ENCODE measurements at regions not wholly inside any gene's neighbourhood (a gene's known extent, or its start where the extent isn't known, plus 50 kb on each side); places are given as distances from the start of the nearest gene placed in this dataset.

DNA sequence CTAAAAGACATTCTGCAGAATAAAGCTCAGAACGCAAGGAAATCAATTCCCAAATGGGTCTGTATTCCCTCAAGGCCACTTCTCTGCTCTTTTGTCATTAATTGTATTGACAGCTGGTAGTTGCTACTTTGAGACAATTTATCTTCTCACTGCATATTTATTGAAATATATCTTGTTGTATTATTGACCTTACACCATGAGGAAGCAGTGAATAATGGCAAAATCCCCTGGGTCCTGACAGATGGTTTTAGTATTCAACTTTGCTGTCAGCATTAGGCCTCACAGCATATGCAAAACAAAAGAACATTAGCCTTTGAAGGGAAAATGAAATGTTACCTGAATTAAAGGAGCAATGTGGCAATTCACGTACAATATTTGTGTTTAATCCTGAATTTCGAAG, 406.1 kb upstream of the TRAM1L1 start:
- Histone ChIP-seq H3K4me3 (ENCODE audit: low read length) (no peak overlapping the region), H3K4me2 (ENCODE audit: low read length) (no peak overlapping the region), H3K36me3 (ENCODE audit: insufficient read depth, low read length) (no peaks in the 10 kb centered on the region), H3K9me3 (replicated peaks; ENCODE audit: low read length) (no peaks in the 10 kb centered on the region), H3K27me3 (ENCODE audit: control insufficient read depth, insufficient read depth, low read length) (no peaks in the 10 kb centered on the region), H3K4me1 (ENCODE audit: control insufficient read depth, insufficient read depth, low read length) (no peaks in the 10 kb centered on the region), H3K9ac (ENCODE audit: low read depth, low read length) (no peak overlapping the region)

DNA sequence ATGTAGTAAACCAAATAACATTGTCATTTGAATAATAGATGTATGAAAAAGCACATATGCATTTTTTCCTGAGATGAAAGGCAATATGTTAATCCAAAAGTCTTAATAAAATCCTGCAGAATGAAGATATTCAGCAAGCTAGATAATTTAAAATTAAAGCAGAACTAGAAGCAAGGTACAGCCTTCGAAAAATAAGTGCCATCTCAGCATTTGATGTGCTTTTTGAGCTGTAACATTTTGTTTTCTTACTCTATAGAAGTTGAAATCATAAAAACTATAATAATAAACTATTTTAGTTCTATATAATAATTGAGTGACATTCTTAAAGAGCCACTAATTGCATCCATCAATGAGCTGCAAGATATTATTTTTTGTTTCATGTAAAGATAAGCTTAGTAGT, 410.4 kb upstream of the TRAM1L1 start:
- Histone ChIP-seq H3K36me3 (ENCODE audit: insufficient read depth, low read length) (no peaks in the 10 kb centered on the region), H3K9ac (ENCODE audit: low read depth, low read length) (no peak overlapping the region), H3K4me2 (ENCODE audit: low read length) (no peak overlapping the region), H3K4me1 (ENCODE audit: control insufficient read depth, insufficient read depth, low read length) (no peaks in the 10 kb centered on the region), H3K4me3 (ENCODE audit: low read length) (no peak overlapping the region), H3K27me3 (ENCODE audit: control insufficient read depth, insufficient read depth, low read length) (no peaks in the 10 kb centered on the region), H3K9me3 (replicated peaks; ENCODE audit: low read length) (no peaks in the 10 kb centered on the region)

DNA sequence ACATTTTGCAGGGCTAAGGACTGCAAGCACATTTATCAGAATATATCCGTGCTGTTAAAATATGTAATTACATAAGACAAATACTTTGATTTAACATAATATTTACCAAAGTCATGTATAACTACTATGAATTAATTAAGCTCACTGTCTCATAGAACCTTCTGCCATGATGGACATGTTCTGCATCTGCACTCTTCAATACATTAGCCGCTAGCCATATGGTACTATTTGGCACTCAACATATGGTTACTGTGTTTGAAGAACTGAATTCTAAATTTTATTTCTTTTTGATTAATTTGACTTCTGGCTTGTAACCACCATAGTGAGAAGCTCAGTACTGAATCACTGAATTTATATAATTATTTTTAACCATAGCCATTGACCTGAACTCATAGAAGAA, 427.0 kb upstream of the TRAM1L1 start:
- H3K9ac ChIP-seq (ENCODE audit: low read depth, low read length), result no peak overlapping the region
- H3K4me3 ChIP-seq (ENCODE audit: low read length), result no peak overlapping the region
- no peaks in the 10 kb centered on the region for H3K36me3 ChIP-seq (ENCODE audit: insufficient read depth, low read length)
- H3K4me1 ChIP-seq (ENCODE audit: control insufficient read depth, insufficient read depth, low read length), result no peaks in the 10 kb centered on the region
- no peak overlapping the region for H3K4me2 ChIP-seq (ENCODE audit: low read length)
- no peaks in the 10 kb centered on the region for H3K9me3 ChIP-seq (replicated peaks; ENCODE audit: low read length)
- H3K27me3 ChIP-seq (ENCODE audit: control insufficient read depth, insufficient read depth, low read length), result no peaks in the 10 kb centered on the region

GRCh38 chr4:117514391-117515175, 429.2 kb upstream of the TRAM1L1 start:
- Histone ChIP-seq H3K9ac (ENCODE audit: low read depth, low read length) (no peak overlapping the region), H3K36me3 (ENCODE audit: insufficient read depth, low read length) (no peaks in the 10 kb centered on the region), H3K4me2 (ENCODE audit: low read length) (no peak overlapping the region), H3K27me3 (ENCODE audit: control insufficient read depth, insufficient read depth, low read length) (no peaks in the 10 kb centered on the region), H3K4me1 (ENCODE audit: control insufficient read depth, insufficient read depth, low read length) (no peaks in the 10 kb centered on the region), H3K4me3 (ENCODE audit: low read length) (no peak overlapping the region), H3K9me3 (replicated peaks; ENCODE audit: low read length) (peaks cover 2% of the 10 kb centered on the region)

DNA sequence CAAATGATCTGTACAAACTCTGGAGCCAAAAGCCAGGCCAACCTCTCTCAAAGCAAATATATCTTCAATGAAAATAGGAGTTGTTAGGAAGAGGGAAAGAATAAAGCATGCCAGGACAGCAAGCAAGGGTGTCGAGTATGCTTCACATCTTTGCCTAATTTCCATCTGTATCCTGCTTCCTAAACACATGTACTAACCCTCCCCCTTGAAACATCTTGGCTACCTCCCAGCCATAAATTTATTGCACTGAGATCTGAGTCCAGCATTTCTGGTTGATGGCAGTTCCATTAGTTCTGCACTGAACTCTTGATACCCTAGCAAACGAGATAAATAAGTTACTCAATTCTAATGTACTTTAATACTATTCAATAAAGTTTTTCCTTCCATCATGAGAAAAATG, 430.5 kb upstream of the TRAM1L1 start:
- Histone ChIP-seq H3K4me1 (ENCODE audit: control insufficient read depth, insufficient read depth, low read length) (no peaks in the 10 kb centered on the region), H3K9me3 (replicated peaks; ENCODE audit: low read length) (peaks cover 2% of the 10 kb centered on the region), H3K27me3 (ENCODE audit: control insufficient read depth, insufficient read depth, low read length) (no peaks in the 10 kb centered on the region), H3K4me3 (ENCODE audit: low read length) (no peak overlapping the region), H3K9ac (ENCODE audit: low read depth, low read length) (no peak overlapping the region), H3K36me3 (ENCODE audit: insufficient read depth, low read length) (no peaks in the 10 kb centered on the region), H3K4me2 (ENCODE audit: low read length) (no peak overlapping the region)

- Histone ChIP-seq H3K36me3 (ENCODE audit: insufficient read depth, low read length) (no peaks in the 10 kb centered on the region), H3K9me3 (replicated peaks; ENCODE audit: low read length) (no peaks in the 10 kb centered on the region), H3K9ac (ENCODE audit: low read depth, low read length) (no peak overlapping the region), H3K4me3 (ENCODE audit: low read length) (no peak overlapping the region), H3K27me3 (ENCODE audit: control insufficient read depth, insufficient read depth, low read length) (no peaks in the 10 kb centered on the region), H3K4me1 (ENCODE audit: control insufficient read depth, insufficient read depth, low read length) (no peaks in the 10 kb centered on the region), H3K4me2 (ENCODE audit: low read length) (no peak overlapping the region)
These were observed 442.2 kb upstream of the TRAM1L1 start for GRCh38 chr4:117527601-117528000.

GRCh38 chr4:117529401-117529800, 444.0 kb upstream of the TRAM1L1 start:
- no peak overlapping the region for H3K4me3 ChIP-seq (ENCODE audit: low read length)
- no peaks in the 10 kb centered on the region for H3K4me1 ChIP-seq (ENCODE audit: control insufficient read depth, insufficient read depth, low read length)
- no peaks in the 10 kb centered on the region for H3K27me3 ChIP-seq (ENCODE audit: control insufficient read depth, insufficient read depth, low read length)
- H3K36me3 ChIP-seq (ENCODE audit: insufficient read depth, low read length), result no peaks in the 10 kb centered on the region
- H3K4me2 ChIP-seq (ENCODE audit: low read length), result no peak overlapping the region
- H3K9ac ChIP-seq (ENCODE audit: low read depth, low read length), result no peak overlapping the region
- H3K9me3 ChIP-seq (replicated peaks; ENCODE audit: low read length), result no peaks in the 10 kb centered on the region

GRCh38 chr4:117533501-117533900, 448.1 kb upstream of the TRAM1L1 start:
- Histone ChIP-seq H3K4me1 (ENCODE audit: control insufficient read depth, insufficient read depth, low read length) (no peaks in the 10 kb centered on the region), H3K9ac (ENCODE audit: low read depth, low read length) (no peak overlapping the region), H3K4me2 (ENCODE audit: low read length) (no peak overlapping the region), H3K9me3 (replicated peaks; ENCODE audit: low read length) (no peaks in the 10 kb centered on the region), H3K36me3 (ENCODE audit: insufficient read depth, low read length) (no peaks in the 10 kb centered on the region), H3K27me3 (ENCODE audit: control insufficient read depth, insufficient read depth, low read length) (no peaks in the 10 kb centered on the region), H3K4me3 (ENCODE audit: low read length) (no peak overlapping the region)

DNA sequence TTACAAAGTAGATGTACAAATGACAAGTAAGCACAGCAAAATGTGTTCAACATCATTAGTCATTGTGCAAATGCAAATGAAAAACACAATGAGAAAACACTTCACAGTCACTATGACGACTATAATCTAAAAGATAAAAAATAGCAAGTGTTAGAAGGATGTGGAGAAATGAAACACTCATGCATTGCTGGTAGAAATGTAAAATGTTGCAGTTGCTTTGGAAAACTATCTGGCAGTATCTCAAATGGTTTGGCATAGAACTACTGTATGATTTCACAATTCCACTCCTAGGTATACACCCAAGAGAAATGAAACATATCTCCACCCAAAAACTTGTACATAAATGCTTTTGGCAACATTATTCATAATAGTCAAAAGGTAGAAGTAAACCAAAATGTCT, 459.7 kb upstream of the TRAM1L1 start:
- Histone ChIP-seq H3K9ac (ENCODE audit: low read depth, low read length) (no peak overlapping the region), H3K27me3 (ENCODE audit: control insufficient read depth, insufficient read depth, low read length) (no peaks in the 10 kb centered on the region), H3K4me3 (ENCODE audit: low read length) (no peak overlapping the region), H3K36me3 (ENCODE audit: insufficient read depth, low read length) (no peaks in the 10 kb centered on the region), H3K4me1 (ENCODE audit: control insufficient read depth, insufficient read depth, low read length) (no peaks in the 10 kb centered on the region), H3K4me2 (ENCODE audit: low read length) (no peak overlapping the region), H3K9me3 (replicated peaks; ENCODE audit: low read length) (no peaks in the 10 kb centered on the region)

DNA sequence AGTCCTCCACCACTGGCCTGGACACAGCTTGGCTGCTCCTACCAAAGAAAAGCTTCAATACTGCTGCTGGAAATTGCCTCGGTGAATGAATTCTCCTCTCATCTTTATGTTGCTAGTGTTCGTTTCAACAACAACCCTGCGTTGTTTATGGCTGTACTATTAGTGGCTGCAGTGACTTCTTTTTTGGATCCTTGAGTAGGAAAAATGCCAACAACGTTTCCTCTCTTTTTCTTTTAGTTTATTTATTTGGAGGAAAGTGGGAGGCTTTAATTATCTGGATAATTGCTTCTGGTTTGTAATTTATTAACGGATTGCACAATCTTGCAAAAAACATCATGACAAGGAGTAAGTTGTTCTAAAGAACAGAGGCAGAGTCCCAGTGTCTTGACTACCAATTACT, 464.1 kb upstream of the TRAM1L1 start:
- H3K36me3 ChIP-seq (ENCODE audit: insufficient read depth, low read length), result no peaks in the 10 kb centered on the region
- no peak overlapping the region for H3K9ac ChIP-seq (ENCODE audit: low read depth, low read length)
- H3K4me3 ChIP-seq (ENCODE audit: low read length), result no peak overlapping the region
- H3K4me2 ChIP-seq (ENCODE audit: low read length), result no peak overlapping the region
- no peaks in the 10 kb centered on the region for H3K9me3 ChIP-seq (replicated peaks; ENCODE audit: low read length)
- H3K4me1 ChIP-seq (ENCODE audit: control insufficient read depth, insufficient read depth, low read length), result no peaks in the 10 kb centered on the region
- H3K27me3 ChIP-seq (ENCODE audit: control insufficient read depth, insufficient read depth, low read length), result no peaks in the 10 kb centered on the region

GRCh38 chr4:117550085-117550484, 464.7 kb upstream of the TRAM1L1 start:
- Histone ChIP-seq H3K4me1 (ENCODE audit: control insufficient read depth, insufficient read depth, low read length) (no peaks in the 10 kb centered on the region), H3K36me3 (ENCODE audit: insufficient read depth, low read length) (no peaks in the 10 kb centered on the region), H3K4me2 (ENCODE audit: low read length) (no peak overlapping the region), H3K9me3 (replicated peaks; ENCODE audit: low read length) (no peaks in the 10 kb centered on the region), H3K9ac (ENCODE audit: low read depth, low read length) (no peak overlapping the region), H3K4me3 (ENCODE audit: low read length) (no peak overlapping the region), H3K27me3 (ENCODE audit: control insufficient read depth, insufficient read depth, low read length) (no peaks in the 10 kb centered on the region)

- Histone ChIP-seq H3K36me3 (ENCODE audit: insufficient read depth, low read length) (no peaks in the 10 kb centered on the region), H3K27me3 (ENCODE audit: control insufficient read depth, insufficient read depth, low read length) (no peaks in the 10 kb centered on the region), H3K9me3 (replicated peaks; ENCODE audit: low read length) (no peaks in the 10 kb centered on the region), H3K4me2 (ENCODE audit: low read length) (no peak overlapping the region), H3K4me1 (ENCODE audit: control insufficient read depth, insufficient read depth, low read length) (no peaks in the 10 kb centered on the region), H3K9ac (ENCODE audit: low read depth, low read length) (no peak overlapping the region), H3K4me3 (ENCODE audit: low read length) (no peak overlapping the region)
These were observed 474.0 kb upstream of the NDST3 start for GRCh38 chr4:117560329-117560728.

Data from skeletal muscle satellite cell (primary cell).